Endodermal cell (in vitro differentiated cells): ENCODE measurements at regions not wholly inside any gene's neighbourhood (a gene's known extent, or its start where the extent isn't known, plus 50 kb on each side); places are given as distances from the start of the nearest gene placed in this dataset.

ENCODE experiments used
- DNase-seq: peaks from one replicate; pipeline ENCODE4 v3.0.0-alpha.2; 2017
- H3K27ac ChIP-seq: 2 replicates; pipeline ENCODE4 v1.5.1; 2013; ENCODE audit warnings: mild to moderate bottlenecking, low read depth, low read length, moderate library complexity
- H3K27me3 ChIP-seq: 2 replicates; pipeline ENCODE4 v1.6.1; 2013; ENCODE audit warnings: mild to moderate bottlenecking, low read length, moderate library complexity; ENCODE audit not compliant: insufficient read depth, control insufficient read depth, poor library complexity, severe bottlenecking
- H3K36me3 ChIP-seq: 2 replicates; pipeline ENCODE4 v1.7.0; 2013; ENCODE audit warnings: mild to moderate bottlenecking, low read length, moderate library complexity; ENCODE audit not compliant: control insufficient read depth, insufficient read depth
- H3K4me1 ChIP-seq: one replicate; pipeline ENCODE4 v1.7.0; 2013; ENCODE audit warnings: low read length; ENCODE audit not compliant: control insufficient read depth, insufficient read depth
- H3K4me3 ChIP-seq: 2 replicates; pipeline ENCODE4 v1.5.1; 2013; ENCODE audit warnings: mild to moderate bottlenecking, low read length, moderate library complexity
- H3K9ac ChIP-seq: 2 replicates; pipeline ENCODE4 v1.6.1; 2013; ENCODE audit warnings: mild to moderate bottlenecking, low read length, moderate library complexity; ENCODE audit not compliant: poor library complexity, severe bottlenecking; ENCODE audit errors: extremely low read depth
- H3K9me3 ChIP-seq: 2 replicates; pipeline ENCODE4 v1.6.1; 2013; ENCODE audit warnings: mild to moderate bottlenecking, low read length, moderate library complexity; ENCODE audit not compliant: control insufficient read depth
- H3K27ac Mint-ChIP-seq: 2 replicates; pipeline ENCODE4 v1.8.0; 2020; ENCODE audit warnings: mixed read lengths
- H3K27me3 Mint-ChIP-seq: 2 replicates; pipeline ENCODE4 v1.8.0; 2021; ENCODE audit warnings: mild to moderate bottlenecking, mixed read lengths; ENCODE audit not compliant: insufficient read depth
- H3K36me3 Mint-ChIP-seq: 2 replicates; pipeline ENCODE4 v1.8.0; 2020; ENCODE audit warnings: low read depth, mixed read lengths
- H3K4me1 Mint-ChIP-seq: 2 replicates; pipeline ENCODE4 v1.8.0; 2020; ENCODE audit warnings: mixed read lengths
- H3K4me3 Mint-ChIP-seq: 2 replicates; pipeline ENCODE4 v1.8.0; 2020; ENCODE audit warnings: mild to moderate bottlenecking, moderate library complexity, mixed read lengths
- H3K9me3 Mint-ChIP-seq: 2 replicates; pipeline ENCODE4 v1.8.0; 2020; ENCODE audit warnings: mild to moderate bottlenecking, mixed read lengths
- CTCF ChIP-seq: fragments of 200-600 bp; sonication (generic); conservative IDR thresholded peaks from 2 replicates; pipeline ENCODE4 v1.5.0; 2021; ENCODE audit warnings: antibody characterized with exemption, mild to moderate bottlenecking
- WGBS, 2 experiments: methylation state at CpG; one replicate each; pipeline versions ENCODE4 v1.1.5 to v1.1.7; 2013; ENCODE audit warnings: missing lambda C conversion rate in 2 of 2, mixed read lengths in 1 of 2; ENCODE audit not compliant: insufficient coverage in 1 of 2, insufficient read length in 1 of 2; 5-methylcytosine and 5-hydroxymethylcytosine counted together

GRCh38 chr6:158257425-158257759 is 54.9 kb upstream of the TULP4 start:
- TF ChIP-seq CTCF = no peak
- Mint-ChIP-seq H3K9me3 (no peaks in the 10 kb centered on the region), H3K4me1 (peaks cover 10% of the 10 kb centered on the region), H3K36me3 (peaks cover 24% of the 10 kb centered on the region), H3K27me3 (no peaks in the 10 kb centered on the region), H3K4me3 (no peak overlapping the region), H3K27ac (no peak overlapping the region)
- no peak for DNase-seq
- Histone ChIP-seq H3K4me1 (peaks cover 9% of the 10 kb centered on the region), H3K36me3 (peaks cover 21% of the 10 kb centered on the region), H3K4me3 (no peak overlapping the region), H3K27ac (no peak overlapping the region), H3K9me3 (no peaks in the 10 kb centered on the region), H3K27me3 (no peaks in the 10 kb centered on the region), H3K9ac (no peak overlapping the region)
- WGBS, 2 experiments = 94 to 100% methylated on average over 2 of the region's 2 CpGs

- Histone ChIP-seq H3K27me3 (no peaks in the 10 kb centered on the region), H3K9me3 (no peaks in the 10 kb centered on the region), H3K27ac (no peak overlapping the region), H3K4me3 (no peak overlapping the region), H3K4me1 (peaks cover 9% of the 10 kb centered on the region), H3K9ac (no peak overlapping the region), H3K36me3 (peaks cover 21% of the 10 kb centered on the region)
- H3K4me1 Mint-ChIP-seq = peaks cover 10% of the 10 kb centered on the region
- DNase-seq = no peak
- 79 to 88% methylated on average over 1 to 4 of the region's 6 CpGs for WGBS, 2 experiments
- H3K4me3 Mint-ChIP-seq = no peak overlapping the region
- peaks cover 25% of the 10 kb centered on the region for H3K36me3 Mint-ChIP-seq
- H3K27ac Mint-ChIP-seq = no peak overlapping the region
- H3K27me3 Mint-ChIP-seq = no peaks in the 10 kb centered on the region
- TF ChIP-seq CTCF = no peak
- no peaks in the 10 kb centered on the region for H3K9me3 Mint-ChIP-seq
Measured at GRCh38 chr6:158257781-158258180, 54.5 kb upstream of the TULP4 start.

DNA sequence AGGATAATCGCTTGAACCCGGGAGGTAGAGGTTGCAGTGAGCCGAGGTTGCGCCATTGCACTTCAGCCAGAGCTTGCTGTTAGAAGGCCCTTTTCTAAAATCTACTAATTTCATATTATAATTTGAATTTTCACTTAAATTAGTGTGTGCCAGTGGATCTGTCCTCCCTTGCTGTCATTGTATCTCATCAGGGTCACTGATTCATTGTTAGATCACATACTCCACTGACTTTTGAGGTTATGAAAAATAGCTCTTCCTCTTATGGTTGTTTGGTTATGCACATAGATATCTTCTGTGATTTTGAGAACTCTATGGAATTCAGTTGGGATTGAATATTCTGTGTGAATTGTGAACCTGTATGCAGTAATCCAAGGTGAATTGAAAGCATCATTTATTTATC is 53.1 kb upstream of the TULP4 start:
- Mint-ChIP-seq H3K4me1 (peaks cover 10% of the 10 kb centered on the region), H3K27me3 (no peaks in the 10 kb centered on the region), H3K27ac (no peak overlapping the region), H3K36me3 (peaks cover 28% of the 10 kb centered on the region), H3K9me3 (no peaks in the 10 kb centered on the region), H3K4me3 (no peak overlapping the region)
- Histone ChIP-seq H3K36me3 (peaks cover 21% of the 10 kb centered on the region), H3K27me3 (no peaks in the 10 kb centered on the region), H3K27ac (no peak overlapping the region), H3K4me3 (no peak overlapping the region), H3K9me3 (no peaks in the 10 kb centered on the region), H3K4me1 (peaks cover 9% of the 10 kb centered on the region), H3K9ac (no peak overlapping the region)
- TF ChIP-seq CTCF = no peak
- DNase-seq = no peak
- WGBS, 2 experiments = 97% methylated on average over 4 of the region's 4 CpGs; no CpG with 5 or more reads in 1 of the 2 experiments
